Spleen (tissue), 11 donors: ENCODE measurements at regions not wholly inside any gene's neighbourhood (a gene's known extent, or its start where the extent isn't known, plus 50 kb on each side); places are given as distances from the start of the nearest gene placed in this dataset.

ENCODE experiments used
- DNase-seq: peaks from one replicate; pipeline ENCODE4 v3.0.0-alpha.2; 2020
- H3K27ac ChIP-seq, 8 donors: fragments of 200-600 bp; sonication (generic) in 7 of 8; 1 replicate in 4 of 8; 2 replicates in 4 of 8; pipeline versions ENCODE4 v1.5.0 to v1.8.0; 2016 to 2021; ENCODE audit warnings: inconsistent platforms in 4 of 8, mild to moderate bottlenecking in 4 of 8, moderate library complexity in 1 of 8
- H3K27me3 ChIP-seq, 7 donors: fragments of 200-600 bp; sonication (generic) in 6 of 7; replicated peaks in 1 of 7; 1 replicate in 4 of 7; 2 replicates in 3 of 7; pipeline versions ENCODE4 v1.5.0 to v1.8.0; 2016 to 2021; ENCODE audit warnings: inconsistent platforms in 3 of 7, mild to moderate bottlenecking in 1 of 7
- H3K36me3 ChIP-seq, 6 donors: fragments of 200-600 bp; sonication (generic) in 5 of 6; 1 replicate in 4 of 6; 2 replicates in 2 of 6; pipeline versions ENCODE4 v1.5.0 to v1.8.0; 2016 to 2021; ENCODE audit warnings: inconsistent platforms in 2 of 6
- H3K4me1 ChIP-seq, 6 donors: fragments of 200-600 bp; sonication (generic) in 5 of 6; 1 replicate in 3 of 6; 2 replicates in 3 of 6; pipeline versions ENCODE4 v1.5.0 to v1.8.0; 2016 to 2021; ENCODE audit warnings: inconsistent platforms in 3 of 6
- H3K4me3 ChIP-seq, 8 donors: fragments of 200-600 bp; sonication (generic) in 7 of 8; 1 replicate in 4 of 8; 2 replicates in 4 of 8; pipeline versions ENCODE4 v1.5.0 to v1.8.0; 2016 to 2021; ENCODE audit warnings: inconsistent platforms in 4 of 8, mild to moderate bottlenecking in 4 of 8, moderate library complexity in 2 of 8
- H3K9me3 ChIP-seq, 8 donors: fragments of 200-600 bp; sonication (generic) in 7 of 8; 1 replicate in 4 of 8; 2 replicates in 4 of 8; pipeline versions ENCODE4 v1.5.0 to v1.8.0; 2016 to 2021; ENCODE audit warnings: inconsistent platforms in 4 of 8
- CTCF ChIP-seq, 11 experiments: fragments of 200-600 bp in 7 of 11; fragments of 450-650 bp in 4 of 11; sonication (generic) in 4 of 11; IDR thresholded peaks in 8 of 11; conservative IDR thresholded peaks in 3 of 11; 1 replicate in 7 of 11; 2 replicates in 4 of 11; pipeline versions ENCODE4 v1.4.0 to v1.8.0; 2016 to 2021; ENCODE audit warnings: antibody characterized with exemption in 11 of 11, inconsistent platforms in 4 of 11, mild to moderate bottlenecking in 1 of 11
- POLR2A ChIP-seq, 3 donors: fragments of 450-650 bp; IDR thresholded peaks; one replicate each; pipeline ENCODE4 v1.5.1; 2017; ENCODE audit warnings: antibody characterized with exemption in 3 of 3, mild to moderate bottlenecking in 1 of 3
- POLR2AphosphoS5 ChIP-seq, 3 donors: sonication (generic); formaldehyde crosslinking; IDR thresholded peaks; one replicate each; pipeline ENCODE4 v1.5.1; 2017; ENCODE audit warnings: antibody characterized with exemption in 3 of 3
- WGBS, 5 donors: extraction: QIAGEN DNeasy Blood & Tissue Kit in 3 of 5; methylation state at CpG; one replicate each; pipeline versions ENCODE4 v1.1.5 to v1.1.7; 2013 to 2018; 5-methylcytosine and 5-hydroxymethylcytosine counted together
- intact Hi-C: fragments of 100-400 bp; cut with DNase I; formaldehyde crosslinking; loops from one replicate; pipeline ENCODE4 v1.15.0; 2023; ENCODE audit warnings: low total_unique reads
- donor health status: healthy with polysubstance abuse.
- donor health status: DM: no; HTN: no; CAD: no; lungs with moderate emphysema.
- donor health status: DM: no; HTN: no; CAD: no.
- donor health status: Bipolar disorder and iron deficiency.
- donor health status: healthy.
- donor health status: DM: no; HTN: no; CAD: no.
- donor health status: DM: yes; HTN: yes; CAD: no.

- H3K27ac ChIP-seq = no peak overlapping the region
- no peak overlapping the region for H3K4me3 ChIP-seq
- TF ChIP-seq POLR2A (IDR thresholded peaks at IDR 0.05) (no peak), CTCF (IDR thresholded peaks at IDR 0.05 in 8 of 11, conservative IDR thresholded peaks at IDR 0.05 in 3 of 11) (no peak), POLR2AphosphoS5 (IDR thresholded peaks at IDR 0.05) (no peak)
- H3K27me3 ChIP-seq = no peaks in the 10 kb centered on the region
- no peaks in the 10 kb centered on the region for H3K4me1 ChIP-seq
- 39 to 68% (median 57%) methylated on average over 1 of the region's 1 CpG for WGBS, 5 donors
- no peak for DNase-seq
- no peaks in the 10 kb centered on the region for H3K36me3 ChIP-seq
- intact Hi-C loops = no loop called here
- H3K9me3 ChIP-seq = peaks cover 0 to 3% (median 0%) of the 10 kb centered on the region in 8 donors
Observed at GRCh38 chr2:139160836-139161235, 380.6 kb upstream of the NXPH2 start.

GRCh38 chr2:139159177-139159576, 379.0 kb upstream of the NXPH2 start:
- Histone ChIP-seq H3K4me1 (no peaks in the 10 kb centered on the region), H3K9me3 (peaks cover 0 to 3% (median 0%) of the 10 kb centered on the region in 8 donors), H3K36me3 (no peaks in the 10 kb centered on the region), H3K4me3 (no peak overlapping the region), H3K27me3 (no peaks in the 10 kb centered on the region), H3K27ac (no peak overlapping the region)
- intact Hi-C loops = no loop called here
- no peak for DNase-seq
- 67 to 84% (median 75%) methylated on average over 3 of the region's 3 CpGs for WGBS, 5 donors
- TF ChIP-seq CTCF (IDR thresholded peaks at IDR 0.05 in 8 of 11, conservative IDR thresholded peaks at IDR 0.05 in 3 of 11) (no peak), POLR2A (IDR thresholded peaks at IDR 0.05) (no peak), POLR2AphosphoS5 (IDR thresholded peaks at IDR 0.05) (no peak)

- H3K4me1 ChIP-seq = no peaks in the 10 kb centered on the region
- DNase-seq = no peak
- H3K27me3 ChIP-seq = no peaks in the 10 kb centered on the region
- TF ChIP-seq POLR2A (IDR thresholded peaks at IDR 0.05) (no peak), CTCF (IDR thresholded peaks at IDR 0.05 in 8 of 11, conservative IDR thresholded peaks at IDR 0.05 in 3 of 11) (no peak), POLR2AphosphoS5 (IDR thresholded peaks at IDR 0.05) (no peak)
- no peak overlapping the region for H3K4me3 ChIP-seq
- no peaks in the 10 kb centered on the region for H3K36me3 ChIP-seq
- H3K9me3 ChIP-seq = peaks cover 0 to 3% (median 0%) of the 10 kb centered on the region in 8 donors
- no peak overlapping the region for H3K27ac ChIP-seq
- intact Hi-C loops = no loop called here
Observed at GRCh38 chr2:139156730-139157129, 376.5 kb upstream of the NXPH2 start.

- H3K4me3 ChIP-seq = no peak overlapping the region
- intact Hi-C loops = no loop called here
- no peaks in the 10 kb centered on the region for H3K4me1 ChIP-seq
- 17 to 21% (median 19%) methylated on average over 3 of the region's 3 CpGs for WGBS, 5 donors
- no peak for TF ChIP-seq POLR2AphosphoS5 (IDR thresholded peaks at IDR 0.05)
- TF ChIP-seq CTCF (IDR thresholded peaks at IDR 0.05 in 8 of 11, conservative IDR thresholded peaks at IDR 0.05 in 3 of 11) = no peak
- no peak for TF ChIP-seq POLR2A (IDR thresholded peaks at IDR 0.05)
- H3K9me3 ChIP-seq = peaks cover 0 to 3% (median 0%) of the 10 kb centered on the region in 8 donors
- no peaks in the 10 kb centered on the region for H3K27me3 ChIP-seq
- H3K36me3 ChIP-seq = no peaks in the 10 kb centered on the region
- DNase-seq = no peak
- no peak overlapping the region for H3K27ac ChIP-seq
Observed at GRCh38 chr2:139155991-139156390, 375.8 kb upstream of the NXPH2 start.
